Motor neuron (in vitro differentiated cells): ENCODE measurements at regions not wholly inside any gene's neighbourhood (a gene's known extent, or its start where the extent isn't known, plus 50 kb on each side); places are given as distances from the start of the nearest gene placed in this dataset.
"Not testable (repeated sequence)": the region's sequence is repeated elsewhere in the genome, so short reads cannot be mapped to it uniquely, and the experiment has no call there.

Source experiments
- ATAC-seq, 8 experiments: fragments of 200-7000 bp; cut with Tn5 transposase; replicated peaks in 6 of 8; 2 replicates each; pipeline ENCODE4 v1.8.0; 2021; ENCODE audit warnings: mild to moderate bottlenecking in 8 of 8, moderate library complexity in 8 of 8
- H3K27ac ChIP-seq, 2 donors: fragments of 250-450 bp; sonication (Bioruptor Pico); 2 replicates each; pipeline ENCODE4 v1.9.0; 2021; ENCODE audit warnings: antibody characterized with exemption in 2 of 2, mild to moderate bottlenecking in 2 of 2, moderate library complexity in 1 of 2
- H3K4me1 ChIP-seq, 2 donors: fragments of 250-450 bp; sonication (Bioruptor Pico); replicated peaks in 1 of 2; 2 replicates each; pipeline ENCODE4 v1.6.1; 2021; ENCODE audit warnings: antibody characterized with exemption in 2 of 2, mild to moderate bottlenecking in 2 of 2, moderate library complexity in 1 of 2
- H3K4me3 ChIP-seq, 5 donors: fragments of 250-450 bp; sonication (Bioruptor Pico); 2 replicates each; pipeline ENCODE4 v1.9.0; 2021; ENCODE audit warnings: antibody characterized with exemption in 5 of 5, mild to moderate bottlenecking in 5 of 5, moderate library complexity in 4 of 5
- WGBS, 10 experiments: fragments of 450-650 bp; shearing (Covaris generic); methylation state at CpG; one replicate each; pipeline ENCODE4 v1.0.0; 2022; 5-methylcytosine and 5-hydroxymethylcytosine counted together
- in situ Hi-C, 9 experiments: fragments of 400-800 bp; cut with MboI; loops; one replicate each; pipeline ENCODE4 v1.15.0; 2021; ENCODE audit warnings: low sequenced_read_pairs in 9 of 9, low pct_unique_long_range_greater_than_20kb in 2 of 9; ENCODE audit not compliant: unreplicated experiment in 9 of 9

- ATAC-seq: peak in 3 of 8 experiments; percentile 27 to 79 (median 53)
- H3K4me1 ChIP-seq, H3K4me3 ChIP-seq, H3K27ac ChIP-seq: not testable (repeated sequence)
- WGBS, 10 experiments: 20 to 74% (median 59%) methylated on average over 1 to 4 of the region's 6 CpGs; no CpG with 5 or more reads in 4 of the 10 experiments
- in situ Hi-C loops: loop anchor here in 6 of 9 experiments (25.0 kb wide), 1 partner anchor 203 kb away; no protein-coding TSS in a partner anchor
Observed at GRCh38 chr7:35915247-35915955, 114.5 kb downstream of the SEPTIN7 start.

GRCh38 chr7:35918217-35918616, 117.4 kb downstream of the SEPTIN7 start:
- in situ Hi-C loops: loop anchor here in 6 of 9 experiments (25.0 kb wide), 1 partner anchor 206 kb away; no protein-coding TSS in a partner anchor
- not testable (repeated sequence) for H3K4me1 ChIP-seq, H3K4me3 ChIP-seq, H3K27ac ChIP-seq
- peak in 2 of 8 experiments; percentile 56 to 66 for ATAC-seq
- 67 to 80% methylated on average over 1 of the region's 10 CpGs; no CpG with 5 or more reads in 8 of the 10 experiments for WGBS, 10 experiments

- ATAC-seq, H3K4me1 ChIP-seq, H3K4me3 ChIP-seq, H3K27ac ChIP-seq: not testable (repeated sequence)
- 33 to 100% (median 60%) methylated on average over 1 to 3 of the region's 6 CpGs; no CpG with 5 or more reads in 2 of the 10 experiments for WGBS, 10 experiments
- in situ Hi-C loops: loop anchor here in 7 of 9 experiments (10.0 to 25.0 kb wide), 2 partner anchors 55 to 207 kb away; no protein-coding TSS in a partner anchor
Observed at GRCh38 chr7:35919607-35920006, 118.8 kb downstream of the SEPTIN7 start.

- H3K27ac ChIP-seq, H3K4me1 ChIP-seq, H3K4me3 ChIP-seq, ATAC-seq: not testable (repeated sequence)
- in situ Hi-C loops: loop anchor here in 7 of 9 experiments (10.0 to 25.0 kb wide), 2 partner anchors 53 to 209 kb away; no protein-coding TSS in a partner anchor
- WGBS, 10 experiments: 25 to 100% (median 100%) methylated on average over 1 to 2 of the region's 5 CpGs; no CpG with 5 or more reads in 5 of the 10 experiments
Observed at GRCh38 chr7:35921338-35921737, 120.5 kb downstream of the SEPTIN7 start.

GRCh38 chr7:35924668-35925067, 123.8 kb downstream of the SEPTIN7 start:
- WGBS, 10 experiments: no CpG with 5 or more reads among the region's 7 CpGs
- H3K27ac ChIP-seq, H3K4me3 ChIP-seq, ATAC-seq, H3K4me1 ChIP-seq: not testable (repeated sequence)
- in situ Hi-C loops: loop anchor here in 7 of 9 experiments (10.0 to 25.0 kb wide), 2 partner anchors 50 to 212 kb away; no protein-coding TSS in a partner anchor

- not testable (repeated sequence) for H3K4me3 ChIP-seq, H3K4me1 ChIP-seq, H3K27ac ChIP-seq
- ATAC-seq: peak in 3 of 8 experiments; percentile 59 to 97 (median 80)
- in situ Hi-C loops: loop anchor here in 1 of 9 experiments (10.0 kb wide), 1 partner anchor 48 kb away; no protein-coding TSS in a partner anchor
- no CpG with 5 or more reads among the region's 9 CpGs for WGBS, 10 experiments
Observed at GRCh38 chr7:35926966-35927365, 126.1 kb downstream of the SEPTIN7 start.

GRCh38 chr7:35931134-35931533, 130.3 kb downstream of the SEPTIN7 start:
- H3K4me1 ChIP-seq, in situ Hi-C loops: not testable (repeated sequence)

GRCh38 chr7:35931551-35931950, 130.7 kb downstream of the SEPTIN7 start:
- ATAC-seq, in situ Hi-C loops, H3K4me1 ChIP-seq, H3K4me3 ChIP-seq, H3K27ac ChIP-seq: not testable (repeated sequence)

More at GRCh38 chr7:35931134-35931533, 130.3 kb downstream of the SEPTIN7 start:
- not testable (repeated sequence) for ATAC-seq, H3K4me3 ChIP-seq, H3K27ac ChIP-seq

GRCh38 chr7:35940695-35941094, 139.8 kb downstream of the SEPTIN7 start:
- H3K4me3 ChIP-seq, H3K4me1 ChIP-seq, in situ Hi-C loops, H3K27ac ChIP-seq, ATAC-seq: not testable (repeated sequence)
- 65 to 100% (median 83%) methylated on average over 2 to 4 of the region's 8 CpGs; no CpG with 5 or more reads in 6 of the 10 experiments for WGBS, 10 experiments

GRCh38 chr7:35945621-35946020, 144.8 kb downstream of the SEPTIN7 start:
- H3K4me1 ChIP-seq, in situ Hi-C loops, H3K27ac ChIP-seq, ATAC-seq, H3K4me3 ChIP-seq: not testable (repeated sequence)

- in situ Hi-C loops, ATAC-seq, H3K4me1 ChIP-seq, H3K27ac ChIP-seq, H3K4me3 ChIP-seq: not testable (repeated sequence)
- WGBS, 10 experiments: 86 to 90% methylated on average over 4 to 5 of the region's 13 CpGs; no CpG with 5 or more reads in 8 of the 10 experiments
Observed at GRCh38 chr7:35955735-35956134, 154.9 kb downstream of the SEPTIN7 start.

GRCh38 chr7:35956988-35957387, 156.1 kb downstream of the SEPTIN7 start:
- ATAC-seq, H3K4me1 ChIP-seq, H3K27ac ChIP-seq, H3K4me3 ChIP-seq, in situ Hi-C loops: not testable (repeated sequence)
- 100% methylated on average over 1 of the region's 3 CpGs; no CpG with 5 or more reads in 8 of the 10 experiments for WGBS, 10 experiments

GRCh38 chr7:35961260-35961659, 160.4 kb downstream of the SEPTIN7 start:
- H3K27ac ChIP-seq, ATAC-seq, H3K4me1 ChIP-seq, H3K4me3 ChIP-seq, in situ Hi-C loops: not testable (repeated sequence)
- 60 to 100% (median 100%) methylated on average over 1 to 2 of the region's 3 CpGs; no CpG with 5 or more reads in 5 of the 10 experiments for WGBS, 10 experiments
